ENCODE measurements at regions not wholly inside any gene's neighbourhood (a gene's known extent, or its start where the extent isn't known, plus 50 kb on each side); places are given as distances from the start of the nearest gene placed in this dataset.

- TF ChIP-seq EP300 (IDR thresholded peaks at IDR 0.05) = no peak
Measured at GRCh38 chr18:2197946-2198345, 373.4 kb downstream of the METTL4 start.

GRCh38 chr18:2199060-2199459, 372.2 kb downstream of the METTL4 start:
- 75 to 90% (median 83%) methylated on average over 2 of the region's 2 CpGs for WGBS, 5 donors
- TF ChIP-seq EP300 (IDR thresholded peaks at IDR 0.05) (no peak), POLR2AphosphoS5 (IDR thresholded peaks at IDR 0.05) (no peak), CTCF (IDR thresholded peaks at IDR 0.05) (no peak), POLR2A (IDR thresholded peaks at IDR 0.05) (no peak)

More at GRCh38 chr18:2197946-2198345, 373.4 kb downstream of the METTL4 start:
- Histone ChIP-seq H3K27me3 (no peaks in the 10 kb centered on the region), H3K27ac (no peak overlapping the region), H3K4me3 (no peak overlapping the region), H3K4me1 (no peaks in the 10 kb centered on the region), H3K9me3 (peaks cover 0 to 16% (median 2%) of the 10 kb centered on the region in 4 donors), H3K36me3 (no peaks in the 10 kb centered on the region)
- intact Hi-C loops (cut with DNase I; ENCODE audit: low total_unique reads) = no loop called here
- DNase-seq = no peak
- 50 to 58% (median 56%) methylated on average over 4 of the region's 4 CpGs for WGBS, 5 donors

GRCh38 chr18:2201036-2201600, 370.2 kb downstream of the METTL4 start:
- 77 to 94% (median 87%) methylated on average over 2 of the region's 2 CpGs for WGBS, 5 donors
- TF ChIP-seq POLR2AphosphoS5 (IDR thresholded peaks at IDR 0.05) (no peak), CTCF (IDR thresholded peaks at IDR 0.05) (no peak), POLR2A (IDR thresholded peaks at IDR 0.05) (no peak), EP300 (IDR thresholded peaks at IDR 0.05) (no peak)
- no peaks in the 10 kb centered on the region for H3K27me3 ChIP-seq
- H3K36me3 ChIP-seq = no peaks in the 10 kb centered on the region
- no peaks in the 10 kb centered on the region for H3K9me3 ChIP-seq
- intact Hi-C loops (cut with DNase I; ENCODE audit: low total_unique reads) = no loop called here
- no peak overlapping the region for H3K4me3 ChIP-seq
- no peak for DNase-seq
- no peaks in the 10 kb centered on the region for H3K4me1 ChIP-seq
- no peak overlapping the region for H3K27ac ChIP-seq

More at GRCh38 chr18:2199060-2199459, 372.2 kb downstream of the METTL4 start:
- DNase-seq = no peak
- Histone ChIP-seq H3K27ac (no peak overlapping the region), H3K9me3 (peaks cover 0 to 5% (median 0%) of the 10 kb centered on the region in 4 donors), H3K36me3 (no peaks in the 10 kb centered on the region), H3K27me3 (no peaks in the 10 kb centered on the region), H3K4me3 (no peak overlapping the region), H3K4me1 (no peaks in the 10 kb centered on the region)
- intact Hi-C loops (cut with DNase I; ENCODE audit: low total_unique reads) = no loop called here

GRCh38 chr18:2204736-2205135, 366.6 kb downstream of the METTL4 start:
- no peaks in the 10 kb centered on the region for H3K36me3 ChIP-seq
- no peak overlapping the region for H3K4me3 ChIP-seq
- no peaks in the 10 kb centered on the region for H3K27me3 ChIP-seq
- TF ChIP-seq CTCF (IDR thresholded peaks at IDR 0.05) (no peak), POLR2A (IDR thresholded peaks at IDR 0.05) (no peak), EP300 (IDR thresholded peaks at IDR 0.05) (no peak), POLR2AphosphoS5 (IDR thresholded peaks at IDR 0.05) (no peak)
- 69 to 94% (median 70%) methylated on average over 2 of the region's 2 CpGs for WGBS, 5 donors
- no peaks in the 10 kb centered on the region for H3K9me3 ChIP-seq
- H3K4me1 ChIP-seq = no peaks in the 10 kb centered on the region
- H3K27ac ChIP-seq = no peak overlapping the region
- no peak for DNase-seq
- intact Hi-C loops (cut with DNase I; ENCODE audit: low total_unique reads) = no loop called here

GRCh38 chr18:2207294-2207693, 364.0 kb downstream of the METTL4 start:
- intact Hi-C loops (cut with DNase I; ENCODE audit: low total_unique reads) = no loop called here
- H3K27ac ChIP-seq = no peak overlapping the region
- no peaks in the 10 kb centered on the region for H3K4me1 ChIP-seq
- H3K27me3 ChIP-seq = no peaks in the 10 kb centered on the region
- WGBS, 5 donors = 49 to 59% (median 57%) methylated on average over 3 of the region's 3 CpGs
- no peak for TF ChIP-seq EP300 (IDR thresholded peaks at IDR 0.05)
- TF ChIP-seq CTCF (IDR thresholded peaks at IDR 0.05) = no peak
- TF ChIP-seq POLR2AphosphoS5 (IDR thresholded peaks at IDR 0.05) = no peak
- no peak for TF ChIP-seq POLR2A (IDR thresholded peaks at IDR 0.05)
- DNase-seq = no peak
- no peaks in the 10 kb centered on the region for H3K9me3 ChIP-seq
- H3K4me3 ChIP-seq = no peak overlapping the region
- no peaks in the 10 kb centered on the region for H3K36me3 ChIP-seq

Data from stomach (tissue), 8 donors.